ENCODE measurements at regions not wholly inside any gene's neighbourhood (a gene's known extent, or its start where the extent isn't known, plus 50 kb on each side); places are given as distances from the start of the nearest gene placed in this dataset.

- ATAC-seq (replicated peaks in 6 of 8), result no peak
- in situ Hi-C loops (cut with MboI; ENCODE audit: low pct_unique_long_range_greater_than_20kb in 2 of 9, low sequenced_read_pairs in 9 of 9, unreplicated experiment in 9 of 9), result no loop called here
These were observed 1613.7 kb upstream of the MIR17HG start for GRCh38 chr13:89733829-89734228.

GRCh38 chr13:89737051-89737450 lies 1610.4 kb upstream of the MIR17HG start:
- ATAC-seq (replicated peaks in 6 of 8), result no peak
- 10 to 94% (median 80%) methylated on average over 1 to 2 of the region's 2 CpGs for WGBS, 10 experiments
- Histone ChIP-seq H3K4me3 (no peak overlapping the region), H3K27ac (no peak overlapping the region), H3K4me1 (replicated peaks in 1 of 2) (no peaks in the 10 kb centered on the region)
- in situ Hi-C loops (cut with MboI; ENCODE audit: low pct_unique_long_range_greater_than_20kb in 2 of 9, low sequenced_read_pairs in 9 of 9, unreplicated experiment in 9 of 9), result no loop called here

More at GRCh38 chr13:89733829-89734228, 1613.7 kb upstream of the MIR17HG start:
- WGBS, 10 experiments, result 3 to 100% (median 89%) methylated on average over 2 to 5 of the region's 5 CpGs
- H3K4me1 ChIP-seq (replicated peaks in 1 of 2), result no peaks in the 10 kb centered on the region
- no peak overlapping the region for H3K4me3 ChIP-seq
- no peak overlapping the region for H3K27ac ChIP-seq

GRCh38 chr13:89738072-89738471 lies 1609.4 kb upstream of the MIR17HG start:
- in situ Hi-C loops (cut with MboI; ENCODE audit: low pct_unique_long_range_greater_than_20kb in 2 of 9, low sequenced_read_pairs in 9 of 9, unreplicated experiment in 9 of 9), result no loop called here
- H3K4me3 ChIP-seq, result no peak overlapping the region
- ATAC-seq (replicated peaks in 6 of 8), result peak in 2 of 8 experiments; percentile 24 to 89
- WGBS, 10 experiments, result 0 to 100% (median 90%) methylated on average over 1 to 3 of the region's 3 CpGs
- no peaks in the 10 kb centered on the region for H3K4me1 ChIP-seq (replicated peaks in 1 of 2)
- no peak overlapping the region for H3K27ac ChIP-seq

- WGBS, 10 experiments, result 20 to 100% (median 87%) methylated on average over 2 to 9 of the region's 15 CpGs; no CpG with 5 or more reads in 3 of the 10 experiments
- Histone ChIP-seq H3K27ac (no peak overlapping the region), H3K4me3 (no peak overlapping the region), H3K4me1 (replicated peaks in 1 of 2) (no peaks in the 10 kb centered on the region)
- peak in 1 of 8 experiments; percentile 31 for ATAC-seq (replicated peaks in 6 of 8)
- in situ Hi-C loops (cut with MboI; ENCODE audit: low pct_unique_long_range_greater_than_20kb in 2 of 9, low sequenced_read_pairs in 9 of 9, unreplicated experiment in 9 of 9), result no loop called here
These were observed 1606.3 kb upstream of the MIR17HG start for GRCh38 chr13:89740994-89741685.

GRCh38 chr13:89746554-89746953 lies 1600.9 kb upstream of the MIR17HG start:
- ATAC-seq (replicated peaks in 6 of 8), result no peak
- in situ Hi-C loops (cut with MboI; ENCODE audit: low pct_unique_long_range_greater_than_20kb in 2 of 9, low sequenced_read_pairs in 9 of 9, unreplicated experiment in 9 of 9), result no loop called here
- 0 to 100% (median 61%) methylated on average over 1 to 2 of the region's 2 CpGs for WGBS, 10 experiments
- Histone ChIP-seq H3K4me1 (replicated peaks in 1 of 2) (no peaks in the 10 kb centered on the region), H3K4me3 (no peak overlapping the region), H3K27ac (no peak overlapping the region)

- Histone ChIP-seq H3K27ac (no peak overlapping the region), H3K4me1 (replicated peaks in 1 of 2) (peaks cover 2 to 4% of the 10 kb centered on the region in 2 donors), H3K4me3 (no peak overlapping the region)
- ATAC-seq (replicated peaks in 6 of 8), result peak in 3 of 8 experiments; percentile 22 to 81 (median 32)
- in situ Hi-C loops (cut with MboI; ENCODE audit: low pct_unique_long_range_greater_than_20kb in 2 of 9, low sequenced_read_pairs in 9 of 9, unreplicated experiment in 9 of 9), result no loop called here
- 0 to 100% (median 86%) methylated on average over 1 to 2 of the region's 2 CpGs; no CpG with 5 or more reads in 1 of the 10 experiments for WGBS, 10 experiments
These were observed 1598.8 kb upstream of the MIR17HG start for GRCh38 chr13:89748716-89749115.

- ATAC-seq (replicated peaks in 6 of 8), result peak in 1 of 8 experiments; percentile 67
- Histone ChIP-seq H3K4me1 (replicated peaks in 1 of 2) (peaks cover 2 to 4% of the 10 kb centered on the region in 2 donors), H3K27ac (no peak overlapping the region), H3K4me3 (no peak overlapping the region)
- in situ Hi-C loops (cut with MboI; ENCODE audit: low pct_unique_long_range_greater_than_20kb in 2 of 9, low sequenced_read_pairs in 9 of 9, unreplicated experiment in 9 of 9), result no loop called here
These were observed 1597.6 kb upstream of the MIR17HG start for GRCh38 chr13:89749888-89750287.

- Histone ChIP-seq H3K27ac (no peak overlapping the region), H3K4me3 (no peak overlapping the region), H3K4me1 (replicated peaks in 1 of 2) (peaks cover 2 to 4% of the 10 kb centered on the region in 2 donors)
- 7 to 100% (median 83%) methylated on average over 1 to 3 of the region's 3 CpGs; no CpG with 5 or more reads in 2 of the 10 experiments for WGBS, 10 experiments
- in situ Hi-C loops (cut with MboI; ENCODE audit: low pct_unique_long_range_greater_than_20kb in 2 of 9, low sequenced_read_pairs in 9 of 9, unreplicated experiment in 9 of 9), result no loop called here
- ATAC-seq (replicated peaks in 6 of 8), result no peak
These were observed 1597.1 kb upstream of the MIR17HG start for GRCh38 chr13:89750371-89750770.

GRCh38 chr13:89751432-89751930 lies 1596.0 kb upstream of the MIR17HG start:
- ATAC-seq (replicated peaks in 6 of 8), result peak in 5 of 8 experiments; percentile 57 to 81 (median 77)
- Histone ChIP-seq H3K4me1 (replicated peaks in 1 of 2) (peaks cover 2 to 4% of the 10 kb centered on the region in 2 donors), H3K27ac (no peak overlapping the region), H3K4me3 (no peak overlapping the region)
- in situ Hi-C loops (cut with MboI; ENCODE audit: low pct_unique_long_range_greater_than_20kb in 2 of 9, low sequenced_read_pairs in 9 of 9, unreplicated experiment in 9 of 9), result no loop called here
- WGBS, 10 experiments, result 0 to 100% (median 56%) methylated on average over 1 to 4 of the region's 4 CpGs

GRCh38 chr13:89752394-89752793 lies 1595.1 kb upstream of the MIR17HG start:
- ATAC-seq (replicated peaks in 6 of 8), result peak in 1 of 8 experiments; percentile 57
- Histone ChIP-seq H3K4me3 (no peak overlapping the region), H3K27ac (no peak overlapping the region), H3K4me1 (replicated peaks in 1 of 2) (peaks cover 2 to 4% of the 10 kb centered on the region in 2 donors)
- in situ Hi-C loops (cut with MboI; ENCODE audit: low pct_unique_long_range_greater_than_20kb in 2 of 9, low sequenced_read_pairs in 9 of 9, unreplicated experiment in 9 of 9), result no loop called here
- 0 to 100% (median 43%) methylated on average over 1 of the region's 1 CpG; no CpG with 5 or more reads in 2 of the 10 experiments for WGBS, 10 experiments

GRCh38 chr13:89755729-89756492 lies 1591.6 kb upstream of the MIR17HG start:
- in situ Hi-C loops (cut with MboI; ENCODE audit: low pct_unique_long_range_greater_than_20kb in 2 of 9, low sequenced_read_pairs in 9 of 9, unreplicated experiment in 9 of 9), result no loop called here
- ATAC-seq (replicated peaks in 6 of 8), result no peak
- WGBS, 10 experiments, result 13 to 100% (median 100%) methylated on average over 1 to 2 of the region's 2 CpGs; no CpG with 5 or more reads in 5 of the 10 experiments
- peaks cover 2 to 4% of the 10 kb centered on the region in 2 donors for H3K4me1 ChIP-seq (replicated peaks in 1 of 2)
- H3K4me3 ChIP-seq, result no peak overlapping the region
- no peak overlapping the region for H3K27ac ChIP-seq

GRCh38 chr13:89763005-89763404 lies 1584.5 kb upstream of the MIR17HG start:
- Histone ChIP-seq H3K4me3 (no peak overlapping the region), H3K27ac (no peak overlapping the region), H3K4me1 (replicated peaks in 1 of 2) (no peaks in the 10 kb centered on the region)
- in situ Hi-C loops (cut with MboI; ENCODE audit: low pct_unique_long_range_greater_than_20kb in 2 of 9, low sequenced_read_pairs in 9 of 9, unreplicated experiment in 9 of 9), result no loop called here
- ATAC-seq (replicated peaks in 6 of 8), result no peak
- 0 to 91% (median 62%) methylated on average over 1 of the region's 1 CpG; no CpG with 5 or more reads in 2 of the 10 experiments for whole genome bisulfite sequencing, 10 experiments

- WGBS, 10 experiments, result 0 to 100% (median 83%) methylated on average over 1 to 4 of the region's 5 CpGs; no CpG with 5 or more reads in 3 of the 10 experiments
These were observed 1564.2 kb upstream of the MIR17HG start for GRCh38 chr13:89783221-89783755.

More at GRCh38 chr13:89783221-89783755, 1564.2 kb upstream of the MIR17HG start:
- no peaks in the 10 kb centered on the region for H3K4me1 ChIP-seq (replicated peaks in 1 of 2)
- H3K4me3 ChIP-seq, result no peak overlapping the region
- H3K27ac ChIP-seq, result no peak overlapping the region
- in situ Hi-C loops (cut with MboI; ENCODE audit: low pct_unique_long_range_greater_than_20kb in 2 of 9, low sequenced_read_pairs in 9 of 9, unreplicated experiment in 9 of 9), result no loop called here
- ATAC-seq (replicated peaks in 6 of 8), result no peak
